Right lobe of liver (tissue), 6 donors: ENCODE measurements at regions not wholly inside any gene's neighbourhood (a gene's known extent, or its start where the extent isn't known, plus 50 kb on each side); places are given as distances from the start of the nearest gene placed in this dataset.
A peak's percentile ranks its signal among the peaks of the same experiment; 100 is the strongest.

ENCODE experiments used
- ATAC-seq, 4 donors: fragments of 200-7000 bp; cut with Tn5 transposase; one replicate each; pipeline ENCODE4 v1.9.1; 2020; ENCODE audit warnings: mild to moderate bottlenecking in 4 of 4, moderate library complexity in 4 of 4
- DNase-seq, 3 donors: peaks; one replicate each; pipeline ENCODE4 v3.0.0-alpha.2; 2020
- H3K27ac ChIP-seq, 3 donors: fragments of 200-600 bp; one replicate each; pipeline ENCODE4 v1.8.0; 2022
- H3K27me3 ChIP-seq, 2 donors: fragments of 200-600 bp; one replicate each; pipeline ENCODE4 v1.8.0; 2022
- H3K36me3 ChIP-seq, 4 donors: fragments of 200-600 bp; sonication (generic) in 1 of 4; one replicate each; pipeline versions ENCODE4 v1.5.1 to v1.8.0; 2017 to 2022; ENCODE audit warnings: control low read depth in 1 of 4
- H3K4me1 ChIP-seq, 4 donors: fragments of 200-600 bp; sonication (generic) in 1 of 4; one replicate each; pipeline versions ENCODE4 v1.5.1 to v1.8.0; 2017 to 2022; ENCODE audit warnings: control low read depth in 1 of 4
- H3K4me3 ChIP-seq, 3 donors: fragments of 200-600 bp; one replicate each; pipeline ENCODE4 v1.8.0; 2022
- H3K9me3 ChIP-seq, 4 donors: fragments of 200-600 bp; sonication (generic) in 1 of 4; one replicate each; pipeline versions ENCODE4 v1.5.1 to v1.8.0; 2017 to 2022; ENCODE audit warnings: control low read depth in 1 of 4
- CTCF ChIP-seq, 4 donors: fragments of 200-600 bp in 3 of 4; fragments of 450-650 bp in 1 of 4; IDR thresholded peaks; one replicate each; pipeline versions ENCODE4 v1.5.1 to v1.8.0; 2016 to 2022; ENCODE audit warnings: antibody characterized with exemption in 4 of 4, mild to moderate bottlenecking in 2 of 4
- POLR2A ChIP-seq: fragments of 450-650 bp; IDR thresholded peaks from one replicate; pipeline ENCODE4 v1.6.1; 2017; ENCODE audit warnings: antibody characterized with exemption, mild to moderate bottlenecking
- WGBS: methylation state at CpG from one replicate; pipeline ENCODE4 v1.1.6; 2018; ENCODE audit warnings: low coverage, low lambda C conversion rate; ENCODE audit not compliant: insufficient coverage; ENCODE audit errors: missing lambda C conversion rate; 5-methylcytosine and 5-hydroxymethylcytosine counted together
- intact Hi-C, 2 donors: fragments of 100-400 bp; cut with DNase I; formaldehyde crosslinking; loops; one replicate each; pipeline versions ENCODE4 v1.11.2 to v1.14.1; 2022
- donor health status: DM: no; HTN: yes; CAD: no.
- donor health status: DM: no; HTN: no; CAD: no.
- donor health status: DM: no; HTN: no; CAD: no.
- donor health status: DM: no; HTN: yes; CAD: no.
- donor health status: DM: no; HTN: yes; CAD: no.

- no peaks in the 10 kb centered on the region for H3K27me3 ChIP-seq
- no peak for DNase-seq
- H3K36me3 ChIP-seq, result no peaks in the 10 kb centered on the region
- intact Hi-C loops, result no loop called here
- no peak for TF ChIP-seq CTCF (IDR thresholded peaks at IDR 0.05)
- TF ChIP-seq POLR2A, result no peak
- H3K4me1 ChIP-seq, result peaks cover 0 to 3% (median 0%) of the 10 kb centered on the region in 4 donors
- no peak overlapping the region for H3K27ac ChIP-seq
- H3K4me3 ChIP-seq, result no peak overlapping the region
- no CpG with 5 or more reads among the region's 1 CpG for WGBS
- no peaks in the 10 kb centered on the region for H3K9me3 ChIP-seq
- ATAC-seq, result no peak
Measured at GRCh38 chr6:90417385-90417784, 120.7 kb upstream of the BACH2 start.

- H3K27ac ChIP-seq, result no peak overlapping the region
- DNase-seq, result no peak
Measured at GRCh38 chr6:90416322-90416721, 119.7 kb upstream of the BACH2 start.

GRCh38 chr6:90415178-90415577, 118.5 kb upstream of the BACH2 start:
- Histone ChIP-seq H3K27ac (no peak overlapping the region), H3K4me1 (peaks cover 0 to 3% (median 0%) of the 10 kb centered on the region in 4 donors), H3K27me3 (no peaks in the 10 kb centered on the region), H3K9me3 (no peaks in the 10 kb centered on the region), H3K36me3 (no peaks in the 10 kb centered on the region), H3K4me3 (no peak overlapping the region)
- no CpG with 5 or more reads among the region's 2 CpGs for WGBS
- ATAC-seq, result peak in 2 of 4 donors; percentile 9 to 22
- TF ChIP-seq CTCF (IDR thresholded peaks at IDR 0.05), result no peak
- no peak for TF ChIP-seq POLR2A
- no peak for DNase-seq
- intact Hi-C loops, result no loop called here

More at GRCh38 chr6:90416322-90416721, 119.7 kb upstream of the BACH2 start:
- intact Hi-C loops, result no loop called here
- no peaks in the 10 kb centered on the region for H3K36me3 ChIP-seq
- no peak for TF ChIP-seq CTCF (IDR thresholded peaks at IDR 0.05)
- TF ChIP-seq POLR2A, result no peak
- no peaks in the 10 kb centered on the region for H3K9me3 ChIP-seq
- H3K27me3 ChIP-seq, result no peaks in the 10 kb centered on the region
- ATAC-seq, result no peak
- no peak overlapping the region for H3K4me3 ChIP-seq
- H3K4me1 ChIP-seq, result peaks cover 0 to 3% (median 0%) of the 10 kb centered on the region in 4 donors

- no peak overlapping the region for H3K4me3 ChIP-seq
- no peak for ATAC-seq
- H3K27me3 ChIP-seq, result no peaks in the 10 kb centered on the region
- no peak for DNase-seq
- 52% methylated on average over 5 of the region's 5 CpGs for WGBS
- peaks cover 0 to 3% (median 0%) of the 10 kb centered on the region in 4 donors for H3K4me1 ChIP-seq
- no peak for TF ChIP-seq CTCF (IDR thresholded peaks at IDR 0.05)
- H3K27ac ChIP-seq, result no peak overlapping the region
- no peaks in the 10 kb centered on the region for H3K36me3 ChIP-seq
- intact Hi-C loops, result no loop called here
- no peaks in the 10 kb centered on the region for H3K9me3 ChIP-seq
Measured at GRCh38 chr6:90414352-90414751, 117.7 kb upstream of the BACH2 start.

- no peaks in the 10 kb centered on the region for H3K9me3 ChIP-seq
- no peaks in the 10 kb centered on the region for H3K36me3 ChIP-seq
- intact Hi-C loops, result no loop called here
- DNase-seq (no peak), ATAC-seq (peak in 3 of 4 donors; percentile 17 to 47 (median 44))
- H3K27ac ChIP-seq, result no peak overlapping the region
- TF ChIP-seq CTCF (IDR thresholded peaks at IDR 0.05) (no peak), POLR2A (no peak)
- 4% methylated on average over 8 of the region's 8 CpGs for WGBS
- no peak overlapping the region for H3K4me3 ChIP-seq
- H3K4me1 ChIP-seq, result peaks cover 0 to 3% (median 0%) of the 10 kb centered on the region in 4 donors
- no peaks in the 10 kb centered on the region for H3K27me3 ChIP-seq
Measured at GRCh38 chr6:90413867-90414266, 117.2 kb upstream of the BACH2 start.
